HepG2 (cell line): ENCODE measurements at regions not wholly inside any gene's neighbourhood (a gene's known extent, or its start where the extent isn't known, plus 50 kb on each side); places are given as distances from the start of the nearest gene placed in this dataset.

Source experiments
- BORCS8-MEF2B ChIP-seq: sonication (generic); formaldehyde crosslinking; IDR thresholded peaks from 2 replicates; pipeline ENCODE4 v1.8.0; 2022; ENCODE audit warnings: mild to moderate bottlenecking, missing genetic modification reagents
- HNRNPL ChIP-seq: fragments of 200-400 bp; formaldehyde crosslinking; IDR thresholded peaks from 2 replicates; pipeline ENCODE4 v1.6.1; 2017; ENCODE audit warnings: mild to moderate bottlenecking, low read depth, low read length
- NFKBIZ ChIP-seq: IDR thresholded peaks from 2 replicates; pipeline ENCODE4 v1.6.1; 2018; ENCODE audit warnings: missing genetic modification reagents, missing compliant biosample characterization
- PREB ChIP-seq: sonication (generic); formaldehyde crosslinking; IDR thresholded peaks from 2 replicates; pipeline ENCODE4 v1.4.0; 2020; ENCODE audit warnings: missing genetic modification reagents
- SIN3B ChIP-seq: fragments of 150-350 bp; IDR thresholded peaks from 2 replicates; pipeline ENCODE4 v1.6.1; 2014; ENCODE audit warnings: low read length
- SUZ12 ChIP-seq: fragments of 150-350 bp; IDR thresholded peaks from 2 replicates; pipeline ENCODE4 v1.6.1; 2014; ENCODE audit warnings: low read depth, low read length
- TFE3 ChIP-seq: IDR thresholded peaks from 2 replicates; pipeline ENCODE4 v1.6.1; 2016
- ZNF275 ChIP-seq: sonication (generic); formaldehyde crosslinking; IDR thresholded peaks from 2 replicates; pipeline ENCODE4 v1.8.0; 2022; ENCODE audit warnings: missing genetic modification reagents, mild to moderate bottlenecking, inconsistent platforms, borderline replicate concordance
- ZNF331 ChIP-seq: sonication (generic); formaldehyde crosslinking; IDR thresholded peaks from 2 replicates; pipeline ENCODE4 v1.4.0; 2020; ENCODE audit warnings: missing genetic modification reagents
- ZNF432 ChIP-seq: sonication (generic); formaldehyde crosslinking; IDR thresholded peaks from 2 replicates; pipeline ENCODE4 v1.5.0; 2020; ENCODE audit warnings: missing genetic modification reagents, mild to moderate bottlenecking, borderline replicate concordance
- ZNF501 ChIP-seq: sonication (generic); formaldehyde crosslinking; IDR thresholded peaks from 2 replicates; pipeline ENCODE4 v1.5.1; 2020; ENCODE audit warnings: mild to moderate bottlenecking, moderate library complexity, missing genetic modification reagents
- ZNF574 ChIP-seq: sonication (generic); formaldehyde crosslinking; IDR thresholded peaks from 2 replicates; pipeline ENCODE4 v1.4.0; 2020; ENCODE audit warnings: missing genetic modification reagents
- TF ChIP-seq, protein P1 (sequence below): sonication (generic); formaldehyde crosslinking; IDR thresholded peaks from 2 replicates; pipeline ENCODE4 v1.8.1; 2023; ENCODE audit warnings: missing genetic modification reagents, inconsistent platforms, borderline replicate concordance
- TF ChIP-seq, protein P2 (sequence below): IDR thresholded peaks from 2 replicates; pipeline ENCODE4 v1.6.1; 2016; ENCODE audit warnings: low read depth, missing genetic modification reagents, missing compliant biosample characterization

DNA sequence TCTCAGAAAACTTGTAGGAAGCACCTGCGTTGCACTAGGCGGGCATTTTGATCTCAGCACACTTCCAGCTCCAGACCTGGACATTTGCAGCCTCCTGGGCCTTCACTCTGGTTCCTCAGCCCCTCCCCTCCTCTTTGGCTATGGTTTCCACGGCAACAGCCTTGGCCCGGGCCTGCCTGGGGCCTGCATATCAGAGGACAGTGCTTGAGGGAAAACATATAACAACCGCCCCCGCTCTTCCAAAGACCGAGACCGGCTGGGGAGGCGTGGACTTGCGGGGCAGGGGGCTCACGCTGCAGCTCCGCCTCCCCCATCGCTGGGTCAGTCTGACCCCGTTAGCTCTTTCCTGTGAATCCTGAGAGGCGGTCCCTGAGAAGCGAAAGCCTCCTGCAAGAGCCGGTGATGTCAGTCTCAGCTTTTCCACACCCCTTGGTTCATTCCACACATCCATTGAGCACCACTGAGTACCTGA lies 125.7 kb upstream of the PEG3 start (continued):
- TF ChIP-seq, protein P1, sequence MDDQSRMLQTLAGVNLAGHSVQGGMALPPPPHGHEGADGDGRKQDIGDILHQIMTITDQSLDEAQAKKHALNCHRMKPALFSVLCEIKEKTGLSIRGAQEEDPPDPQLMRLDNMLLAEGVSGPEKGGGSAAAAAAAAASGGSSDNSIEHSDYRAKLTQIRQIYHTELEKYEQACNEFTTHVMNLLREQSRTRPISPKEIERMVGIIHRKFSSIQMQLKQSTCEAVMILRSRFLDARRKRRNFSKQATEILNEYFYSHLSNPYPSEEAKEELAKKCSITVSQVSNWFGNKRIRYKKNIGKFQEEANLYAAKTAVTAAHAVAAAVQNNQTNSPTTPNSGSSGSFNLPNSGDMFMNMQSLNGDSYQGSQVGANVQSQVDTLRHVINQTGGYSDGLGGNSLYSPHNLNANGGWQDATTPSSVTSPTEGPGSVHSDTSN (CRISPR knock-in tag): no peak
- TF ChIP-seq ZNF432 (CRISPR knock-in tag) (no peak), HNRNPL (no peak), BORCS8-MEF2B (CRISPR knock-in tag) (peak; percentile 46; the same call in 1 of the 2 replicates), NFKBIZ (CRISPR knock-in tag) (no peak), SIN3B (no peak), ZNF574 (peak; percentile 12), ZNF331 (CRISPR knock-in tag) (peak; percentile 44; the same call in 1 of the 2 replicates), PREB (CRISPR knock-in tag) (no peak), ZNF275 (no peak), ZNF501 (CRISPR knock-in tag) (peak; percentile 53; the same call in 1 of the 2 replicates), SUZ12 (no peak), TFE3 (CRISPR knock-in tag) (no peak)
- TF ChIP-seq, protein P2, sequence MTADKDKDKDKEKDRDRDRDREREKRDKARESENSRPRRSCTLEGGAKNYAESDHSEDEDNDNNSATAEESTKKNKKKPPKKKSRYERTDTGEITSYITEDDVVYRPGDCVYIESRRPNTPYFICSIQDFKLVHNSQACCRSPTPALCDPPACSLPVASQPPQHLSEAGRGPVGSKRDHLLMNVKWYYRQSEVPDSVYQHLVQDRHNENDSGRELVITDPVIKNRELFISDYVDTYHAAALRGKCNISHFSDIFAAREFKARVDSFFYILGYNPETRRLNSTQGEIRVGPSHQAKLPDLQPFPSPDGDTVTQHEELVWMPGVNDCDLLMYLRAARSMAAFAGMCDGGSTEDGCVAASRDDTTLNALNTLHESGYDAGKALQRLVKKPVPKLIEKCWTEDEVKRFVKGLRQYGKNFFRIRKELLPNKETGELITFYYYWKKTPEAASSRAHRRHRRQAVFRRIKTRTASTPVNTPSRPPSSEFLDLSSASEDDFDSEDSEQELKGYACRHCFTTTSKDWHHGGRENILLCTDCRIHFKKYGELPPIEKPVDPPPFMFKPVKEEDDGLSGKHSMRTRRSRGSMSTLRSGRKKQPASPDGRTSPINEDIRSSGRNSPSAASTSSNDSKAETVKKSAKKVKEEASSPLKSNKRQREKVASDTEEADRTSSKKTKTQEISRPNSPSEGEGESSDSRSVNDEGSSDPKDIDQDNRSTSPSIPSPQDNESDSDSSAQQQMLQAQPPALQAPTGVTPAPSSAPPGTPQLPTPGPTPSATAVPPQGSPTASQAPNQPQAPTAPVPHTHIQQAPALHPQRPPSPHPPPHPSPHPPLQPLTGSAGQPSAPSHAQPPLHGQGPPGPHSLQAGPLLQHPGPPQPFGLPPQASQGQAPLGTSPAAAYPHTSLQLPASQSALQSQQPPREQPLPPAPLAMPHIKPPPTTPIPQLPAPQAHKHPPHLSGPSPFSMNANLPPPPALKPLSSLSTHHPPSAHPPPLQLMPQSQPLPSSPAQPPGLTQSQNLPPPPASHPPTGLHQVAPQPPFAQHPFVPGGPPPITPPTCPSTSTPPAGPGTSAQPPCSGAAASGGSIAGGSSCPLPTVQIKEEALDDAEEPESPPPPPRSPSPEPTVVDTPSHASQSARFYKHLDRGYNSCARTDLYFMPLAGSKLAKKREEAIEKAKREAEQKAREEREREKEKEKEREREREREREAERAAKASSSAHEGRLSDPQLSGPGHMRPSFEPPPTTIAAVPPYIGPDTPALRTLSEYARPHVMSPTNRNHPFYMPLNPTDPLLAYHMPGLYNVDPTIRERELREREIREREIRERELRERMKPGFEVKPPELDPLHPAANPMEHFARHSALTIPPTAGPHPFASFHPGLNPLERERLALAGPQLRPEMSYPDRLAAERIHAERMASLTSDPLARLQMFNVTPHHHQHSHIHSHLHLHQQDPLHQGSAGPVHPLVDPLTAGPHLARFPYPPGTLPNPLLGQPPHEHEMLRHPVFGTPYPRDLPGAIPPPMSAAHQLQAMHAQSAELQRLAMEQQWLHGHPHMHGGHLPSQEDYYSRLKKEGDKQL (CRISPR knock-in tag): 0 out of 2 replicates have a peak, but pooled peaks have one; percentile 18
